Jurkat, Clone E6-1 (cell line): ENCODE measurements at regions not wholly inside any gene's neighbourhood (a gene's known extent, or its start where the extent isn't known, plus 50 kb on each side); places are given as distances from the start of the nearest gene placed in this dataset.

ENCODE experiments used
- DNase-seq: peaks from one replicate; pipeline ENCODE4 v3.0.0-alpha.2; 2011; ENCODE audit warnings: low read depth, low spot score
- H3K4me3 ChIP-seq: 2 replicates; pipeline ENCODE4 v1.5.1; 2011; ENCODE audit warnings: mild to moderate bottlenecking, low read length, control low read depth, moderate library complexity

DNA sequence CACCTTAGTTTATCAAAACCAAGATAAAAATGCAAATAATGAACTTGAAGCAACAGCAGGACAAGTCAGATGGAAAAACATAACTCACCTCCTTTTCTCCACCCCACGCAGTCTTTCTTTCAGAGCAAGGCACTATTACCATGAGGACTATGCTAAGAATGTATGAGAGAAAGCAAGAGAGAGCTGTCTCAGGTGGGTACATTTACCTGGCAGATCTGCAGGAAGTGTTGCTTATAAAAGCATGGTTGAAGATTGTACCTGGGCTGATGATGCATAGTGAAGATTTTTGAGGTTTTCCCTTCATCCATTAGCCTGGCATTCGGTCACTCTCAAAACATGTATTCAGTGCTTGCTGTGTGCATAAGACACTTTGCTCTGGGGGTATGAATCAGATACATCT lies 68.8 kb upstream of the IFNG-AS1 start:
- no peak for DNase-seq
- H3K4me3 ChIP-seq = no peak overlapping the region

DNA sequence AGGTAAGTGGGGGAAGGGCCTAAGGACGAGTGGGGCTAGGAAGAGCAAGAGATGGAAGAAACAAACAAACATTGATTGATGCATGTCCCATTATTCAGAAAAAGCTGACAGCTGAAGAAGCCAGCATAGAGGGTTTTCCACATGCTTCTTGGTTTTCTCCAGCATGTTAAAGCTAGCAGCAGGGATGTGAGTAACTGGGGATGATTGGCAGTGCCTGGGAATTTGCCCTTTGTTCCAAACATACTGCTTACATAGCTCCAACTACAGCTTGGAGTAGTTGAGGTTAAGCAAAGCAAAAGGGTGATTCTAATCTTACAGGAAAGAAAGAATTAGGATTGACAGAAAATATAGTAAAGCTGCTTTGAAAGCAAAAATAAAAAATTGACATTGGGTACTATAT lies 68.0 kb upstream of the IFNG-AS1 start:
- DNase-seq = no peak
- H3K4me3 ChIP-seq = no peak overlapping the region

DNA sequence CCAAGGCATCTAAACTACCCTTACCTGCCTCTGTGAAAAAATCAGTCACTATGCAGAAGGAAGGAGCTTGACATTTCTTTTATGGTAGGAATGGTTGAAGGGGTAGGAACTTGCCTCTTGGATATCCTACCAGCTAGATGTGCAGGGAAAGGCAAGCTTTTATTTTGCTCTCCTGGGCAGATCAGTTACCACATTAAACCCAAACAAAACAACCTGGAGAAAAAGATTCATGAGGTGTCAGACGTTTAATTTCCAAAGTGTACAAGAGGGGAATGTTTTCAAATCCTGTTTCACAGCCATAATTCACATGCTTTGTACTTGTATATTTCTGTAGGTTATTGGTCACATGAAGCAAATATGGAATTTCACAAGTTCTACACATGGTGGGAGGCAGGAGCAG lies 67.0 kb upstream of the IFNG-AS1 start:
- DNase-seq = no peak

DNA sequence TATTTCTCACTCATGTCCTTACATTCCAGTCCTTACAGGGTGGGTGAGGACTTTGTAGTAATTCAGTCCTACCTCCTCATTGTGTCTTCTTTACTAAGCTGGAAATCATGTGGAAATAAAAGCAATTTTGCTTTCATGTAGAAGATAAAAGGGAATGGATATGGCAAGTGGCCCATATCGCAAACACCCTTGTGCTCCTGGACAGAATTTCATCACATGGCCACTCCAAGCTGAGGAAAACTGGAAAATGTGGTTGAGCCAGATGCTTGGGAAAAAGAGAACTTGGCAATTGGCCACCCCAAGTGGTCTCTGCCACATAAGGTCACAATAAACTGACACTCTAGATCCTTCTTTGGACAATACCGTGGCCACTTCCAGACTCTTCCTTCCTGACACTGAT lies 64.2 kb upstream of the IFNG-AS1 start:
- no peak overlapping the region for H3K4me3 ChIP-seq
- DNase-seq = no peak

More for the DNA sequence above, 67.0 kb upstream of the IFNG-AS1 start:
- no peak overlapping the region for H3K4me3 ChIP-seq

DNA sequence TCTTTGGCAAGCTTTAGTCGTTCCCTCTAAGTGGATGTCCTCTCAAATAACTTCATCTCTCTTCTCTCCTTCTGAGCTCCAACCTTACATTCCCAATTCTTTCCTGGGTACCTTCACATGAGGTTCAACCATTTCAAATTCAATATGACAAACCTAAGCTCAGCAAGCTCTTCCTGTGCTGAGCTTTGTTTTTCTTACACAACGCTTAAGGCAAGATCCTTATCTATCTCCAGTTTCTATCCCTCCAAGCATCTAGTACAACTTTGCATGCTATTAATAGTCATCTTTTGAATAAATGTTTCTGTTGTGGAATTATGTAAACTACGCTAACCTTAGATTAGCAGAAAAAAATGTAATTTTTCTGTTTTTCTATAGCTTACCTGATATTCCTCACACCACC lies 63.7 kb upstream of the IFNG-AS1 start:
- H3K4me3 ChIP-seq = no peak overlapping the region
- DNase-seq = no peak

DNA sequence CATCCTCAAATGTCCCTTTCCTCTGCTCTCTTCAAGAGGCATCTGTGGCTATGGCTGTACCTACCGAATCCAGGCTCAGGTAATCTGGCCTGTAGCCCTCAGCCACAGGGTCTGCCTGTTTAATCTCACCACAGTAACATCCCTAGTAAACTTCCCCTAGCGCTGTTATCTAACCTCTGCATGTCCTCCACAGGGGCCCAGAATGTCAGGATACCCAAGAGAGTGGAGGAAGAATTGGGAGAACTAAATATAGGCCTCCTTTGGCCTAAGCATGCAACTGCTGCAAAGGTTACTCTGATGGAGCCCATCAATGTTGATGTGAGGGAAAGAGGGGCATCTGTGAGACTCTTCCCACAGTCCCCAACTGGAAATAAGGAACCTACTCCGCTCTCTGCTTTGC lies 63.2 kb upstream of the IFNG-AS1 start:
- no peak overlapping the region for H3K4me3 ChIP-seq
- DNase-seq = no peak

DNA sequence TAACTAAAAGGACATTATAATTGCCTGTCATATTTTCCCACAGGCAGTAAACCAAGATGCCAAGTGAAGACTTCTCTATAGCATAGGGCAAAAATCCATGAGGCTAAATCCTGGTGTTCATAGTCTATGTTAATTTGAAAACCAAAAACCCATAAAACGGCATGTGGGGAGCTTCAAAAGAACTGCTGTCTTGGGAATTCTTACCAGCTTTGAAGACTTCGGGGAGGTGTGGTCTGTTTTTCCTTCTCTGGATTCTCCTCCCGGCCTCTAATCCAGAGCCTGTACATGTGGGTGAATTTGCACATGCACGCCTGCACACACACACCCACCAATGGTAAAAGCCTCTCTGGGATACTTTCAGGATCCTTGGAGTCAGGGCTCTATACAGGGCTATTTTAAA lies 61.9 kb upstream of the IFNG-AS1 start:
- no peak overlapping the region for H3K4me3 ChIP-seq
- DNase-seq = no peak

DNA sequence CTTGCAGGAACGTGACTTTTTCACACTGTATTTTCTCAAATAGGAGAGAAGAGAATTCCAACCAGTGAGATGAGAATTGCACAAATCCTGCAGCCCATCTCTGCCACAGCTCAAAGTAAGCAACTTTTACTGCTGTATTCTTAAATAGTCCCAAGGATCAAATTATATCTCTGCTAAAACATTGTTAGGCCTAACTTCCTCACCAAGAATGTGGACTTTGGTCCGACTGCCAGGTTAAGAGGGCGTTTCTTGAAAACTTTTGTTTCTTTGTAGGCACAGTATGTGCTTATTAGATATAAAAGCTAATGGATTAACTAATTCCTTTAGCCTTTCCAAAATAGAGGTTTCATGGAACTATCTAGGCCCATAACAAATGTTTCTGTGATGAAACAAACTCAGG lies 61.4 kb upstream of the IFNG-AS1 start:
- DNase-seq = no peak

DNA sequence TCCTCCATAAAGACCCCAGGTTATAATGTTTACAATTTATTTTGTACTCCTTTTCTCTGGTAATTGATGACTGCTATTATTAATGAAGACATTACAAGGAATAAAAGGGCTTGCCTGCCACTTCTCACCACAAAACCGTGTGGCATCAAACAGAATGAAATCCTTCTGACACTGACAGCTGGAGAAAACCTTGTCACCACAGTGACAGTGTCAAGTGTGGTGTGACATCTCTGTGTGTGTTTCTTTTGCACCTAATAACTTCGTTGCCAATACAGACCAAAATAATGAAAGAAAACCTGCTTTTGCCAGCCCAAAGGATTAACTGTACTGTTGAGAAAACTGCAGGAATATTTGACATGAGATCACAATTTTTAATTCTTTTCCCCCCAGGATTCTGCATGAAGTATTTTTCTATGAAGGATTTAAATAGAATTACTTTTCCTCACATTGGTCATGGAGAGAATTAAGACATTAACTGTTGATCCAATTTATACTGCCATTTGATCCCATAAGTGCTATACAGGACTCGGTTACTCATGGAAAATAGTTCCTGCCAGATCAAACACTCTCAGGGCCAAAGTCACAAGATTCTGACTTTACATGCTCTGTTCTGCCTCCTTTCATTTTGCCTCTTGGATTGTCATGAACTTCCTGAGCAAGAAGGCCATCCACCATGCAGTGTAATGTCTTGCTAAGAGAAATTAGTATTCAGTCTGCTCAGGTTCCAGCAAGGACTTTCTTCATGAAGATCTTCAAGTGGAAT lies 60.4 kb upstream of the IFNG-AS1 start:
- H3K4me3 ChIP-seq = no peak overlapping the region

More for the DNA sequence above, 61.4 kb upstream of the IFNG-AS1 start:
- H3K4me3 ChIP-seq = no peak overlapping the region

DNA sequence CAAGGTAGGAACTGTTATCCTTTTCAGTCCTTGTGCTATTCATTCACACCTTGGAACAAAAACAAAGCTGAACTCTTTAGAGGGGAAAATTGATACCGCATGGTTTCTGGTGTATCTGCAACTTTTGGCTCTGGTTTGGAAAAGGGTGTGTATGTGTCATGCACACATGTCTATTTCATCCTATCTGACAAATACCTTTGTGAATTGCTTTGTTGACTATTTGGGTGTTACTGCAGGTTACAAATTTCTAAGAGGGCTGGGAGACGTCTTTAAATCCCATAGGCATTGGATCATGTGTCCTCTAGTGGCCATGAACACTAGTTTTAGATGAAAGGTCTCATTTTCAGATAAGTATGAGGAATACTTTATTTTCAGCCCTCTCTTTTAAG lies 59.9 kb upstream of the IFNG-AS1 start:
- no peak overlapping the region for H3K4me3 ChIP-seq
- no peak for DNase-seq

More for the DNA sequence above, 60.4 kb upstream of the IFNG-AS1 start:
- no peak for DNase-seq

DNA sequence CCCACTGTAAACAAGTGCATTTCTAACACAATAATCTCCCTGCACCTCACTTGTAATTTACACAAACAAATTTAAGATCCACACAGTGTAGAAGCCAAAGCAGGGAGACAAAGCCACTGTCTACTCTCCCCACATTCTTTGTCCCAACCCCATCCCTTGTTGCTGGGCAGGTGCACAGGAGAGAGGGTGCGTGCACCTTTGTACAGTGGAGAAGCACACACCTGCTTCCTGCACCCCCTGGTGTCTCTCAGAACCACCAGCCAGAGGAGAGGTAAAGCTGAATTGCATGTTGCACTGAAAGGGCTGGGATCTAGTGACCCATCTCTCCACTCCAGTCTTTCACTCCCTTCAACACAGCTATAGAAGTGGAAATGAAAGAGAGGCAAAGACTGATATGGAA lies 51.4 kb upstream of the IFNG-AS1 start:
- no peak for DNase-seq
- no peak overlapping the region for H3K4me3 ChIP-seq
